GM12874 (cell line): ENCODE measurements at regions not wholly inside any gene's neighbourhood (a gene's known extent, or its start where the extent isn't known, plus 50 kb on each side); places are given as distances from the start of the nearest gene placed in this dataset.

Source experiments
- TF ChIP-seq, protein P1 (sequence below): IDR thresholded peaks from 2 replicates; pipeline ENCODE4 v1.5.1; 2011; ENCODE audit warnings: low read depth, mild to moderate bottlenecking, control low read depth, low read length, moderate library complexity; ENCODE audit not compliant: insufficient read depth

DNA sequence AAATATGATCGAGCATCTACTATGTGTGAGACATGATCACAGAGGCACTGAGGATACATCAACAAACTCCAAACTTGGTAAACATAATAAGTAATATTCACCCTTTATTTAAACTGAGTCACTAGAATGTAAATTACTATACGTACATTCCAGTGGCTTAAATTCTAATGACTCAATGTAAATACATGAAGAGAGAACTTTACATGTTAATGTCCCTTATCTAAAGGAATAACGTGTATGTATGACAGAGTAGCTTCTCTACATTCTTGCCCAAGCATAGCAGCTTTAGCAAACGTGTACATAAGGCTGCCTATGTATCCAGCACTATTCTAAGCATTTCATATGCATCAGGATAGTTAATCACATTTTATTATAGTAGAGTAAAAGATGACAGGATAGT, 111.8 kb upstream of the CYYR1 start:
- TF ChIP-seq, protein P1, sequence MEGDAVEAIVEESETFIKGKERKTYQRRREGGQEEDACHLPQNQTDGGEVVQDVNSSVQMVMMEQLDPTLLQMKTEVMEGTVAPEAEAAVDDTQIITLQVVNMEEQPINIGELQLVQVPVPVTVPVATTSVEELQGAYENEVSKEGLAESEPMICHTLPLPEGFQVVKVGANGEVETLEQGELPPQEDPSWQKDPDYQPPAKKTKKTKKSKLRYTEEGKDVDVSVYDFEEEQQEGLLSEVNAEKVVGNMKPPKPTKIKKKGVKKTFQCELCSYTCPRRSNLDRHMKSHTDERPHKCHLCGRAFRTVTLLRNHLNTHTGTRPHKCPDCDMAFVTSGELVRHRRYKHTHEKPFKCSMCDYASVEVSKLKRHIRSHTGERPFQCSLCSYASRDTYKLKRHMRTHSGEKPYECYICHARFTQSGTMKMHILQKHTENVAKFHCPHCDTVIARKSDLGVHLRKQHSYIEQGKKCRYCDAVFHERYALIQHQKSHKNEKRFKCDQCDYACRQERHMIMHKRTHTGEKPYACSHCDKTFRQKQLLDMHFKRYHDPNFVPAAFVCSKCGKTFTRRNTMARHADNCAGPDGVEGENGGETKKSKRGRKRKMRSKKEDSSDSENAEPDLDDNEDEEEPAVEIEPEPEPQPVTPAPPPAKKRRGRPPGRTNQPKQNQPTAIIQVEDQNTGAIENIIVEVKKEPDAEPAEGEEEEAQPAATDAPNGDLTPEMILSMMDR, result no peak

DNA sequence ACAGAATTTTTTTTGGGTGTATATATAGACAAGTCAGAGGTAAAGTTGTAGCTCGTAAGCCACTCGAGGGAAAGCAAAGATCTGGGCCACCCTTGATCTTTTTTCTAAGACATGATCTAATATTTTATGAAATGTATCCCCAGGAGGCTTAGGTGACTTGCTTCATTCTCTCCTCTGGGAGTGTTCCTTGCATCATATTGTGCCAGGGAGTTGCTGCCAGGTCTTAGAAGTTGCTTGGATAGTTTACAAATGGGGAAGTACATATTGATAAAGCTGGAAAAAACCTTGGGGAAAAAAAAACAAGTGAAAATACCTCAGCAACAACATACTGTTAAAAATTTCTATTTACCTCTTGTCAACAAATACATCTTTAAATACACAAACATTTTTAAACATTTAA, 110.9 kb upstream of the CYYR1 start:
- TF ChIP-seq, protein P1, result no peak

DNA sequence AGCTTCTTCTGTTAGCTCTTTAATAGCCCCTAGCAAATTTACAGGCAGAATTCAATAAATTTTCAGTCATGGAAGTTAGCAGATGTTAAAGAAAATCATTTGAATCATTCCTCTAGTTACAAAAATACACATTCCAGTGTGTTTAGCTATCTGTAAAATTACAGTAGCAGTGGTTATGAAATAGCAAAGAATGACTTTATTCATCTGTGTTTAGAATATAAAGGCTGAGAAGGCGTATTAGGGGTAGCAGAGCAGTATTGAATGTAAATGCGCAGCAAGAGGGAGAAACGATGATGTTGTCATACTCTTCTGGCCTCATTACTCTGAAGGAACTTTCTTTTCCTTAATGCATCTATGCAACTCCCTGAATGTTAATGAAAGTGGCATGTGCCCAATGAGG, 106.2 kb upstream of the CYYR1 start:
- TF ChIP-seq, protein P1, result no peak

DNA sequence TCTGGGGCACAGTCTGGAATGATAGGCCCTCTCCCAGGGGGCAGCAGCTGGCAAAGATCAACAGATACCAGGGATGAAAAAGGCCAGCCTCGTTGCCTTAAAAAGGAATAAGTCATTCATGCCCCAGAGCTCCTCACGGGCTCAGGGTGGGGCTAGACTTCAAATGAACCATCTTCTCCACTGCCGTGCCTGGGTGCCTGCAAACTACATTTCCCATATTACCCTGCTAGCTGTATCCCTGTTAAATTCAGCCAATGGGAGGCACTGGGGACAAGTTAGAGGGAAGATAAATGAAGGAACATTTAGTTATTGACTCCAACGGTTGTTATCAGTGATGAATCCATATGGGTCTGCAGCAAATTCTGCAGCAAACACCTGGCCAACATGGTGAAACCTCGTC, 101.2 kb upstream of the CYYR1 start:
- TF ChIP-seq, protein P1, result no peak

DNA sequence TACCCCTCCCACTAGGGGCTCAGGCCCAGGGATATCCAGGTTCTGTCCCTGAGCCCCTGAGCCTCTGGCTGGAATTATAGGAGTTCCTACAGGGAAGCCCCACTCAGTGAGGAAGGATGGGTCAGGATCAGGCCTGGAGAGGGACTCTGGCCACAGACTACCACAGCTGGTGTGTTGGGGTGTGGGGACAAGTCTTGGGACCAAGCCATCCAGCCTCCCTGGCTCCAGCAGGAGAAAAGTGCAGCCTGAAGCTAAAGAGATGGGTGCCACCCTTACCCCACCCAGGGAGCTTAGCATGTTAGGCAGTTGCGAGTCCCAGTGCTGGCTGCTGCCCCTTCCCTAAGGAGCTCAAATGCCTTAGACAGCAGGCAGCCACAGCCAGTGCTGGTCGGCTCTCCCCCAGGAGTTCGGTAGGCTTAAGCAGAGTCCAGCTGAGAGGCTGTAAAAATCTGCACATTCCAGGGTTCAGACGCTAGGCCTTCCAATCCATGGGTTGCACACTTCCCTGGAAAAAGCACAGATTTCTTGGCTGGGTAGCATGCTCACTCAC, 96.2 kb upstream of the CYYR1 start:
- TF ChIP-seq, protein P1, result no peak

DNA sequence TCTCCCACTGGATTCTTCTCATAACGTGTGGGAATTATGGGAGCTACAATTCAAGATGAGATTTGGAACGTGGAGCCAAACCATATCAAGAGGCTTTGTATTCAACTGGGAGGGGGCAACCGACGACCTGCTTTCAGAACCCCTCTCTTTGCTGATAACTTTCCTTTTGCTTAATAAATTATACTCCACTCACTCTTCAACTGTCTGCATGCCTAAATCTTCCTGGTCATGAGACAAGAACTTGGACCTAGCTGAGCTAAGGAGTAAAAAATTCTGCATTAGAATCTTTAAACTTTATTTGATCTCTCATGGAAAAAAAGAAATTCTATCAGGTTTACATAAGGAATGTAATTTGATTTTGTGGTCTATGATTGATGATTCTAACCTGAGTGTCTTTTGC, 86.7 kb upstream of the CYYR1 start:
- TF ChIP-seq, protein P1, result no peak

DNA sequence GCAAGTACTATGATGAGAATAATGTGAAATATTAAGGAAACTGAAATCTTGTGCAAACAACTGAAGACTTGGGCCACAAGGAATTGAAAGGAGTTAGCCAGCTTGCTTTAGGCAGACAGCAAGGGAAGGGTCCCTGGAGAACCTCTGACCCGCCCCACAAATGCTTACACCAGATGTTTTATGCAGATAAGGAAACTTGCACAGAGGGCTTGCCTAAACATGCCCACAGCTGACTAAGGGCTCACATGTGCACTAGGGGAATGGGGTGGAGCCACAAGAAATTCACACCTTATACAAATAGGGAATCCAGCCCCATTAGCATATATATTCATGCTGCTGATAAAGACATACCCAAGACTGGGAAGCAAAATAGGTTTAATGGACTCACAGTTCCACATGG, 86.1 kb upstream of the CYYR1 start:
- TF ChIP-seq, protein P1, result no peak
